C4-2B (cell line): ENCODE measurements at regions not wholly inside any gene's neighbourhood (a gene's known extent, or its start where the extent isn't known, plus 50 kb on each side); places are given as distances from the start of the nearest gene placed in this dataset.

Experiments
- H3K27ac ChIP-seq: fragments of 450-650 bp; 2 replicates; pipeline ENCODE4 v1.5.1; 2017
- CTCF ChIP-seq: fragments of 450-650 bp; conservative IDR thresholded peaks from 2 replicates; pipeline ENCODE4 v1.5.1; 2017; ENCODE audit warnings: mild to moderate bottlenecking
- ZFX ChIP-seq: fragments of 450-650 bp; IDR thresholded peaks from 2 replicates; pipeline ENCODE4 v1.6.1; 2017

GRCh38 chr6:121912905-121913304 is 477.5 kb downstream of the GJA1 start:
- TF ChIP-seq CTCF (no peak), ZFX (no peak)
- H3K27ac ChIP-seq = no peak overlapping the region

- no peak for TF ChIP-seq CTCF
- no peak for TF ChIP-seq ZFX
- no peak overlapping the region for H3K27ac ChIP-seq
Observed at GRCh38 chr6:121917263-121917829, 481.9 kb downstream of the GJA1 start.

GRCh38 chr6:121917834-121918559 is 481.5 kb upstream of the HSF2 start:
- TF ChIP-seq CTCF (no peak), ZFX (no peak)
- no peak overlapping the region for H3K27ac ChIP-seq

- H3K27ac ChIP-seq = no peak overlapping the region
- TF ChIP-seq ZFX (no peak), CTCF (no peak)
Observed at GRCh38 chr6:121920616-121921015, 478.8 kb upstream of the HSF2 start.

- no peak for TF ChIP-seq ZFX
- TF ChIP-seq CTCF = no peak
Observed at GRCh38 chr6:121925024-121925423, 474.4 kb upstream of the HSF2 start.

GRCh38 chr6:121925534-121926255 is 473.8 kb upstream of the HSF2 start:
- no peak overlapping the region for H3K27ac ChIP-seq
- TF ChIP-seq ZFX = no peak
- TF ChIP-seq CTCF = no peak

More at GRCh38 chr6:121925024-121925423, 474.4 kb upstream of the HSF2 start:
- H3K27ac ChIP-seq = no peak overlapping the region

GRCh38 chr6:121929301-121929700 is 470.2 kb upstream of the HSF2 start:
- no peak overlapping the region for H3K27ac ChIP-seq
- no peak for TF ChIP-seq ZFX
